Glutamatergic neuron (in vitro differentiated cells): ENCODE measurements at regions not wholly inside any gene's neighbourhood (a gene's known extent, or its start where the extent isn't known, plus 50 kb on each side); places are given as distances from the start of the nearest gene placed in this dataset.

Experiments
- DNase-seq: peaks from one replicate; pipeline ENCODE4 v3.0.0; 2022
- H3K27ac Mint-ChIP-seq: one replicate; pipeline ENCODE4 v1.8.0; 2020; ENCODE audit warnings: mild to moderate bottlenecking, mixed read lengths, inconsistent platforms; ENCODE audit not compliant: unreplicated experiment
- H3K27me3 Mint-ChIP-seq: one replicate; pipeline ENCODE4 v1.8.0; 2020; ENCODE audit warnings: mild to moderate bottlenecking, moderate library complexity, mixed read lengths, inconsistent platforms; ENCODE audit not compliant: unreplicated experiment
- H3K36me3 Mint-ChIP-seq: one replicate; pipeline ENCODE4 v1.8.0; 2020; ENCODE audit warnings: mild to moderate bottlenecking, mixed read lengths, inconsistent platforms; ENCODE audit not compliant: unreplicated experiment
- H3K4me1 Mint-ChIP-seq: one replicate; pipeline ENCODE4 v1.8.0; 2020; ENCODE audit warnings: mild to moderate bottlenecking, low read depth, mixed read lengths, inconsistent platforms; ENCODE audit not compliant: unreplicated experiment
- H3K4me3 Mint-ChIP-seq: one replicate; pipeline ENCODE4 v1.8.0; 2020; ENCODE audit warnings: mild to moderate bottlenecking, mixed read lengths, inconsistent platforms; ENCODE audit not compliant: unreplicated experiment
- H3K9me3 Mint-ChIP-seq: one replicate; pipeline ENCODE4 v1.8.0; 2020; ENCODE audit warnings: mild to moderate bottlenecking, moderate library complexity, mixed read lengths, inconsistent platforms; ENCODE audit not compliant: unreplicated experiment
- CTCF ChIP-seq: fragments of 200-600 bp; sonication (generic); IDR thresholded peaks from one replicate; pipeline ENCODE4 v1.5.0; 2021; ENCODE audit not compliant: partially characterized antibody, unreplicated experiment

GRCh38 chr2:41319437-41319836, 728.4 kb upstream of the PKDCC start:
- Mint-ChIP-seq H3K27me3 (no peaks in the 10 kb centered on the region), H3K4me3 (no peak overlapping the region), H3K27ac (no peak overlapping the region), H3K4me1 (no peaks in the 10 kb centered on the region), H3K9me3 (peaks cover 2% of the 10 kb centered on the region), H3K36me3 (peaks cover 1% of the 10 kb centered on the region)
- no peak for TF ChIP-seq CTCF
- no peak for DNase-seq

- Mint-ChIP-seq H3K4me1 (no peaks in the 10 kb centered on the region), H3K27ac (no peak overlapping the region), H3K27me3 (no peaks in the 10 kb centered on the region), H3K36me3 (peaks cover 5% of the 10 kb centered on the region), H3K4me3 (no peak overlapping the region), H3K9me3 (peaks cover 2% of the 10 kb centered on the region)
- no peak for DNase-seq
- no peak for TF ChIP-seq CTCF
These were observed 727.3 kb upstream of the PKDCC start for GRCh38 chr2:41320491-41320890.

- Mint-ChIP-seq H3K36me3 (peaks cover 5% of the 10 kb centered on the region), H3K27ac (no peak overlapping the region), H3K4me1 (no peaks in the 10 kb centered on the region), H3K27me3 (no peaks in the 10 kb centered on the region), H3K4me3 (no peak overlapping the region), H3K9me3 (no peaks in the 10 kb centered on the region)
- DNase-seq, result no peak
- TF ChIP-seq CTCF, result no peak
These were observed 726.5 kb upstream of the PKDCC start for GRCh38 chr2:41321351-41321750.

DNA sequence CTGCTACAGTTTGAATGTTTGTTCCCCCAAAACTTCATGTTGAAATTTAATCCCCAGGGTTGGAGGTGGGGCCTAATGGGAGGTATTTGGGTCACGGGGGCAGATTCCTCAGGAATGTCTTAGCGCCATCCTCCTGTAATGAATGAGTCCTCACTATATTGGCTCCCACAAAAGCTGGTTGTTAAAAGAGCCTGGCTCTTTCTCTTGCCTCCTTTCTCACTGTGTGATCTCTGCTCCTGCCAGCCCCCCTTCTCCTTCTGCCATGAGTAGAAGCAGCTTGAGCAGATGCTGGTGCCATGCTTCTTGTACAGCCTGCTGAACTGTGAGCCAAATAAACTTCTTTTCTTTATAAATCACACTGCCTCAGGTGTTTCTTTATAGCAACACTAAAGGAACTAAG, 721.0 kb upstream of the PKDCC start:
- Mint-ChIP-seq H3K4me1 (peaks cover 4% of the 10 kb centered on the region), H3K4me3 (no peak overlapping the region), H3K27me3 (no peaks in the 10 kb centered on the region), H3K27ac (no peak overlapping the region), H3K36me3 (peaks cover 5% of the 10 kb centered on the region), H3K9me3 (no peaks in the 10 kb centered on the region)
- TF ChIP-seq CTCF, result no peak
- DNase-seq, result no peak

DNA sequence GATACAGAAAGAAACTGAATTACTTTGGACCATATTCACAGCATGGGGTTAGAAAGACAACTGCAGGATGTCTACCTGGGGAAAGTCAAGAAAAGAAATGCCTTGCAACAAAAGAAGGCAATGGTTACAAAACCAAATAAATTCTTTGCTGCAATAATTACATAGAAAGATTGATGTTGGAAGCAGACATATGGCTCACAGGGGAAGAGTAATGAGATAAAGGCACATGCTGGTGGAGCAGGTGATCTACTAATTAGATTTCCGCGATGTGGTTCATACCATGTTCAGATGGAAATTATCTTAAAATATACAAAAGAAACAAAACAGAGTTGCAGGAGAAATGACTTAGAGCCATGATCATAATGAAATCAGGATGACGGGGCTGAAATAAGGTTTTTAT, 718.8 kb upstream of the PKDCC start:
- no peak overlapping the region for H3K27ac Mint-ChIP-seq
- H3K27me3 Mint-ChIP-seq, result no peaks in the 10 kb centered on the region
- H3K9me3 Mint-ChIP-seq, result no peaks in the 10 kb centered on the region
- no peak overlapping the region for H3K4me3 Mint-ChIP-seq
- no peak for TF ChIP-seq CTCF
- peaks cover 5% of the 10 kb centered on the region for H3K36me3 Mint-ChIP-seq
- no peak for DNase-seq
- H3K4me1 Mint-ChIP-seq, result peaks cover 4% of the 10 kb centered on the region
